ENCODE measurements at regions not wholly inside any gene's neighbourhood (a gene's known extent, or its start where the extent isn't known, plus 50 kb on each side); places are given as distances from the start of the nearest gene placed in this dataset.

- peaks cover 0 to 5% (median 0%) of the 10 kb centered on the region in 3 donors for H3K4me1 ChIP-seq (ENCODE audit: control insufficient read depth in 2 of 3, insufficient read depth in 2 of 3, low read depth in 1 of 3, low read length in 3 of 3)
- DNase-seq: peak in 1 of 5 donors; percentile 32
- H3K9me3 ChIP-seq (ENCODE audit: control insufficient read depth in 2 of 3, insufficient read depth in 1 of 3, low read length in 3 of 3): no peaks in the 10 kb centered on the region
- no peaks in the 10 kb centered on the region for H3K27me3 ChIP-seq (ENCODE audit: control insufficient read depth, insufficient read depth, low read length)
- H3K27ac ChIP-seq (ENCODE audit: low read depth in 2 of 2, low read length in 2 of 2): no peak overlapping the region
- H3K36me3 ChIP-seq (ENCODE audit: control insufficient read depth in 2 of 3, insufficient read depth in 3 of 3, low read length in 3 of 3): no peaks in the 10 kb centered on the region
- no peak for TF ChIP-seq CTCF (IDR thresholded peaks at IDR 0.05; ENCODE audit: borderline replicate concordance, extremely low read depth, insufficient read depth)
- no peak overlapping the region for H3K4me3 ChIP-seq (ENCODE audit: low read length in 3 of 3)
- intact Hi-C loops (cut with DNase I): no loop called here
- FAIRE-seq: no peak
- H3K9ac ChIP-seq (ENCODE audit: low read length in 3 of 3): no peak overlapping the region
Observed at GRCh38 chr6:137722749-137723272, 144.2 kb upstream of the TNFAIP3 start.

GRCh38 chr6:137723273-137724017, 143.6 kb upstream of the TNFAIP3 start:
- Histone ChIP-seq H3K4me3 (ENCODE audit: low read length in 3 of 3) (no peak overlapping the region), H3K27me3 (ENCODE audit: control insufficient read depth, insufficient read depth, low read length) (no peaks in the 10 kb centered on the region), H3K9ac (ENCODE audit: low read length in 3 of 3) (no peak overlapping the region), H3K36me3 (ENCODE audit: control insufficient read depth in 2 of 3, insufficient read depth in 3 of 3, low read length in 3 of 3) (no peaks in the 10 kb centered on the region), H3K27ac (ENCODE audit: low read depth in 2 of 2, low read length in 2 of 2) (no peak overlapping the region), H3K4me1 (ENCODE audit: control insufficient read depth in 2 of 3, insufficient read depth in 2 of 3, low read depth in 1 of 3, low read length in 3 of 3) (peaks cover 0 to 5% (median 0%) of the 10 kb centered on the region in 3 donors), H3K9me3 (ENCODE audit: control insufficient read depth in 2 of 3, insufficient read depth in 1 of 3, low read length in 3 of 3) (no peaks in the 10 kb centered on the region)
- no peak for FAIRE-seq
- DNase-seq: no peak
- no peak for TF ChIP-seq CTCF (IDR thresholded peaks at IDR 0.05; ENCODE audit: borderline replicate concordance, extremely low read depth, insufficient read depth)
- intact Hi-C loops (cut with DNase I): no loop called here

- FAIRE-seq: no peak
Observed at GRCh38 chr6:137724018-137724403, 143.0 kb upstream of the TNFAIP3 start.

More at GRCh38 chr6:137724018-137724403, 143.0 kb upstream of the TNFAIP3 start:
- Histone ChIP-seq H3K9me3 (ENCODE audit: control insufficient read depth in 2 of 3, insufficient read depth in 1 of 3, low read length in 3 of 3) (no peaks in the 10 kb centered on the region), H3K27me3 (ENCODE audit: control insufficient read depth, insufficient read depth, low read length) (no peaks in the 10 kb centered on the region), H3K4me3 (ENCODE audit: low read length in 3 of 3) (no peak overlapping the region), H3K27ac (ENCODE audit: low read depth in 2 of 2, low read length in 2 of 2) (no peak overlapping the region), H3K4me1 (ENCODE audit: control insufficient read depth in 2 of 3, insufficient read depth in 2 of 3, low read depth in 1 of 3, low read length in 3 of 3) (peaks cover 0 to 5% (median 0%) of the 10 kb centered on the region in 3 donors), H3K36me3 (ENCODE audit: control insufficient read depth in 2 of 3, insufficient read depth in 3 of 3, low read length in 3 of 3) (no peaks in the 10 kb centered on the region), H3K9ac (ENCODE audit: low read length in 3 of 3) (no peak overlapping the region)
- intact Hi-C loops (cut with DNase I): no loop called here
- no peak for DNase-seq
- TF ChIP-seq CTCF (IDR thresholded peaks at IDR 0.05; ENCODE audit: borderline replicate concordance, extremely low read depth, insufficient read depth): no peak
